NCI-H524 treated with DMSO at 0.1 percent for 48 hours (cell line): ENCODE measurements at regions not wholly inside any gene's neighbourhood (a gene's known extent, or its start where the extent isn't known, plus 50 kb on each side); places are given as distances from the start of the nearest gene placed in this dataset.

Experiments
- DNase-seq: peaks from one replicate; lab custom pipeline; 2025; lab: John Stamatoyannopoulos, UW

DNA sequence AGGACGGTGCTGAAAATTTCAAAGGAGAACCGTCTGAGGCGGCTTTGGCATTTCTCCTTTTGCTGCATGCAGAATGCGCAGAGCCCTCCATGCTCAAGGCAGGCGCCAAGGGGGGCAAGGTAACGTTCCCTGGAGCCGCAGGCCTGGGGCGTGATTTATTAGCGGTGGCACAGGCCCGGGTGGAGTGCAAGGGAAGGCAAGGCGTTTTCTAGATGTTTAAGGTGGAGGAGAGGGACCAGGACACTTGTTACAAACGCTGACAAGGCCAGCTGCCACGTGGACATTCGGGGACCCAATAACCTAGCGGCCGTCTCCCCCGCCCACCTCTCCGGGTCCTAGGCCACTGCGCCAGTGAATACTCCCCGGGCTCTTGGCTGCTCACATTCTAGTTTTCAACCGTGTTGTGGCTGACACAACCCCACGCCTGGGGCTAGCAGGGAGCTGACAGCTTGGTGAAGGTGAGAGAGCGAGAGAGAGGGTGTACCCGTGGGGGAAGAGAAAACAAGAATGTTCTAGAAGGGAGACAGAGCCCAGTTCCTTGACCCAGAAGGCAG is 250.1 kb downstream of the C16orf95 start:
- DNase-seq: no peak

DNA sequence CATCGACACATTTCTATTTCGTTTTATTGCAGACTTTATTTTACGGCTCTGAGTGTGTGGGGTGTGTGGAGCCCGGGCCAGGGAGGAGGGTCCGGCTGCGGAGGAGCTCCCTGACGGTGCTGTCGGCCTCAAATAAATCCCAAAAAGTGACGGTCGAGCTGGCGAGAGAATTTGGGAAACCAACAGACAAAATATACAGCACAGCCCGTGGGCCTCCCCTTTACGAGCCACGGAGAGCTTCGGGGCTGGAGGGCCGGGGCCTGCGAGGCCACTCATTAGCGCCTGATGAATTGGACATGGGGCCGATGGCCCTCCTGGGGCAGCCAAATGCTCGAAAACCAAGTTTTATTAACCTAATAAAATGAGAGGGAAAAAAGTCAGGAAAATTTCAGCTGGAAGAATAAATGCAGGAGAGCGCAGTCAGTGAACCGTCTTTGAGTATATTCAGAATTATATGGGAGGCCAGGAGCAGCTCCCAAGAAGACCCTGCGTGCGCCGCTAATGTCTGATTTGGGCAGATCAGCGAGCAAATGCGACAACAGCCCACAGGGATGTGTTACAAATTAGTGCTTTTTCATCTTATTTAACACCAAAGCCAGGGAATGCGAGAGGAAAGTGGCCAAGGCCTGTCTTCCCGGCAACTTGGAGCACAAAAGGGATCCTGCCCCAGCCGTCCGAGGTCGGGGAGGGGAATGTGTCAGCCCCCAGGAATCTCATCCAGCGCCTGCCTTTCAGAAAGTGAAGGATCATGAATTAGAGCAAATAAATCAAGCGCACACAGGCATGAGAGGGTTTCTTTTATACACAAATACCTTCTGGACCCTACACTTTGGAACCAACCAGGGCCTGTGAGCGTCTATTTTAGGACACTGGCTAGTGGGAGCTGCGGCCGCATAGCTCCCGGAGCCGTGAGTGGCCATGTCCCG is 249.1 kb downstream of the C16orf95 start:
- no peak for DNase-seq

DNA sequence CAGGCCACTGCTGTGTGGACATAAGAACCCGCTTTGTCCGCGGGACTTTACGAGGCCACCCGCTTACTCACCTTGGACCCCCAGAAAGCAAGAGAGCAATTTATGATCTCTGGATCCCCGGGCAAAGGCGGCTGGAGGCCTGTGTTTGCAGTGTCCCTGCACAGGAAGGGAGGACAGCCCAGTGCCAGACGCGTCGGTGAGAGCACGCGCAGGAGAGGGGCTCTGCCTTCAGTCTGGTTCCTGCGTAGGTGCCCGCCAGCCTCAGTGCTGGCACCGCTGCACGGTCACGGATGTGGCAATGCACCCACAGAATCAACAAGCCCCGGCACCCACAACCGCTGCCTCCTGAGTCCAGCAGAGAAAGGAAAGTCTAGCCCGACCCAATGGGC is 248.4 kb downstream of the C16orf95 start:
- DNase-seq: no peak

DNA sequence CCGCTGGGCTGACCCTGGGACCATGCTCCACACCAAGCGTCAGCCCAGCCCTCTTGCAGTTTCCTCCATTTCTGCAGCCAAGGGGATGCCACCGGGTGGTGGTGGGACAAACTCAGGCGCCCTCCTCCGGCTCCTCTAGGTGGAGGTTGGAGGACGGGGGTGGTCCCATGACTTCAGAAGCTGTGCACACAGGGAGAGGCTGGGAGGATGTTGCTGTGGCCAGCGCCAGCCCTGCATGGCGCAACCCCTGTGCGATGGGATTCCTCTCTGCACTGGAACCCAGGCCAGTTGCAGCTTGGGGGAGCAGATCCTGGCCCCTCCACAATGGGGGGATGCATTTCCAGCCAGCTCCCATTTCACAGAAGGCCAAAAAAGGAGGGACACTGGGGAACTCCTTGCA is 246.5 kb downstream of the C16orf95 start:
- no peak for DNase-seq

DNA sequence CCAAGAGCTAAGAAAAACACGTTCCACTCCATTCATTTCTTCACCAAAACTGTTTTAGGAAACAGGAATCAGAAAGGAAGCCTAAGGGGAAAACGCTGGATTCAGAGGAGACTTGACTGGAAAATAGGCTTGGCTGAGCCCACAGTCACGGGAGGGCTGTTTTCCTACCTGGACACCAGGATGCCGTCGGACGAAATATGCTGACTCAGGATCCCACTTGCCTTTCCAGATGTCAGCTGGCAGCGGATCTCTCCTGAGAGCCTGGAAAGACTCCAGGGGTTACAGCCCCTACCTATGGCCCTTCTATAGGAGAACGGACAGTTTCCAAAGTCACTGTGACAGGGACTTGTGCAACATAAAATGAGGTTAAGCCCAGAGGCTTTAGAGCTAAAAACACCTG is 245.1 kb downstream of the C16orf95 start:
- no peak for DNase-seq

DNA sequence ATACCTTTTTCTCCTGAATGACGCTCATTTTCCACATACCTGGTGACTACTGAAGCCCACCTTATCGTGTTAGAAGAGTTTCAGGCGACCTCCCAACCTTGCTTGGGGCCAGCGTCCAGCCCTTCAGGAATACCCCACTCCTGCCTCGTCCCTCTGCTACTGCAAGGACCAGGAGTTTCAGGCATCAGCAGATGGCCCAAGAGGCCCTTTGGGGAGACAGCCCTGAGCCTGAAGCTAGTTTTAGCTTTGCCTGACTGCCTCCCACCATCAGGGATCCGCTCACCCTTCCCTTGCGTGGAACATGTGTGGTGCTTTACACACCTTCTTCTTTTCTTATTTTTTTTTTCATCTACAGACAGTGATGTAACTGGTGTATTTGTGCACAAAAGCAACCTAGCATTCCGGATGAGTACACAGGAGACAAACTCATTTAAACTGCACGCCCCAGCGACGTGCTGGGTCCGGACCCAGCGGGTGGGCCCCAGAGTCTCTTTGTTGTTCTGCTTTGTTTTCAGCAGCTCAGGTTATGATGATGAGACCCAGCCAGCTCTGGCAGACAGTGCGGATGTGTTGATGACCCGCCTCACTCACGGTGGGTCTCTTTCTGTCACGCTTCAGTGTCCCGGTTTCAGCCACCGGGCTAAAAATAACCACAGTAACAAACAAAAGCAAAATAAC is 242.4 kb downstream of the C16orf95 start:
- no peak for DNase-seq

DNA sequence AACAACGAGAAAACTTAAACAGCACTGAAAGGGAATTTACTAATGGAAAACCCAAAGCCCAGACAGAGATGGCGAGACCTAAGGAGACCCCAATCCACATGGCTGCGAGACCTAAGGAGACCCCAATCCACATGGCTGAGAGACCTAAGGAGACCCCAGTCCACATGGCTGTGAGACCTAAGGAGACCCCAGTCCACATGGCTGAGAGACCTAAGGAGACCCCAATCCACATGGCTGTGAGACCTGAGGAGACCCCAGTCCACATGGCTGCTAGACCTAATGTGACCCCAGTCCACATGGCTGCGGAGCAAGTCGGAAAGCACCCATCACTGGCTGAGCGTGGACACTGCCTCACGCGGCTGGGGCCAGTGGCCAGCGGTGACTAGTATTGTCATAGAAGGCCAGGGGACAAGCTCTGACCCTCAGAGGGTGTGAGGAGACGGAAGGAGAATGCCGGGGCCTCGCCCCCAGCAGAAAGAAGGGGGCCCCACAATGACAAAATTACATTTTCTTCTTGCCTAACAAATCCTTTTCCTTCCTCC is 241.8 kb downstream of the C16orf95 start:
- DNase-seq: no peak

DNA sequence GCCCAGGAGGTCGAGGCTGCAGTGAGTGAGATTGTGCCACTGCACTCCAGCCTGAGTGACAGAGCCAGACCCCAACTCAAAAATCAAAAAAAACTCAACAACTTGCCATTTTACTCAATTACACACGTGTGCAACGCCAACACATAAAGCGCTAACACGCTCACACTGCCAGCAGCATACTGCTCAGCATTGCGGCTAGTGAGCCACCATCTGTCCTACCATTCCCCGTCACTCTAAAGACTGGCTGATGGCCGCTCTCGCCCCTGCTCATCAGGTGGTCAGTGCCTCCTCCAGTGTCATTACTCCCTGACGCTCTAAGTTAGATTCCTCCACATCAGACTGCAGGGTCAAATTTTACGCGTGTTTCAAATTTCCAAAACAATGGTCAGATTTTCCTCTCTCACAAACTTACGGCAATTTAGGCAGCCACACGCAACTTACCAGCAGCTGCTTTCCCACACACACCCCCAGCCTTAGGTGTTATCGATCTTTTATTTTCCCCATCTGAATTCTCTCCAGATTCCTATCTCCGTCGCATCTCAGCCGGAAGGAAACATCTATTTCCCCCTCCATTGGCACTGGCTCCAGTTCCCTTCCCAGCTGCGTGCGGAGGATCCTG is 240.8 kb downstream of the C16orf95 start:
- DNase-seq: no peak

DNA sequence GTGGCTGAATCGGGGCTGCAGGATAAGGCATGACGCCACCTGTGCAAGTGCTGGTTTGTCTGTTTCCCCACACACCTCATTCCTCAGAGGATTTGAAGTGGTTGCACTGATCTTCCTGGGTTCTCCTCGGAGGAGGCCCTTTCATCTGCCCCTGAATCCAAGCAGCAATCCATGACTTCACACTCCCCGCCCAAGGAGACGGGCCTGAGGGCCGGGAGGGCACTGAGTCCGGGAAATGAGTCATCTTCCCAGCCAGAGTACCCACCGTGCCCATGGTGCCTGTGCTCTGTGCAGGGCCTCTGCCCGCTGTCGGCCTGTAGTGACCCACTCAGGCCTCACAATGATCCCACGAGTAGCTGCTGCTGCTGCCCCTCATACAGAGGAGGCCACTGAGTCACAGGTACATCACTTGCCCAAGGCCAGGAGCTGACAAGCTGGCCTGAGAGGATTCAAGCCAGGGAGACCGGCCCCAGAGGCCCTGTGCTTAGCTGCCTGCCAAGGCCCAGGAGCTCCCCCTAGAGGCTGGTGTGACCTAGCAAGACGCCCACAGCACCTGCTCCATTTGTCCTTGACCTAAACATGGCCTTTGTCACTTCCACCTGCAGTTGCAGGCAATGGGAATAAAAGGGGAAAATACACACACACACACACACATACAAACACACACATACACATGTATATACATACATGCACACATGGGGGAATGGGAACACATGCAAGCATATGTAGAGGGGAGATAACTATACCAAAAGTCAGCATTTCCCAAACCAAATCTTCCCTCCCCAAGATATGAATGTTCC is 240.0 kb downstream of the C16orf95 start:
- peak; percentile 1 for DNase-seq

DNA sequence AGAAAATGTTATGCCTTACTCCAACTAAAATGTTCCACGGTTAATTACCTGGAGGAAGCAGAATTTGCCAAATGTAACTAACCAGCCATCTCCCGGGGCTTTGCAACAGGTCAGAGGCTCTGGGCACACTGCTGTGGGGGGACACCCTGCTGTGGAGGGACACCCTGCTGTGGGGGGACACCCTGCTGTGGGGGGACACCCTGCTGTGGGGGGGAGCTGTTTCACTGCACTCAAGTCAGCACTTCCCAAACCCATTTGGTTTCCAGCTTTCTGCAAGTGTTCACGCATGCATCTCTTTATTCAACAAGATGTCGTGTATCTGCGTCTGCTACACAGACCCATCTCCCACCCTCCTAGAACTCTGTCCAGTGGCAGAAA is 239.5 kb downstream of the C16orf95 start:
- no peak for DNase-seq

DNA sequence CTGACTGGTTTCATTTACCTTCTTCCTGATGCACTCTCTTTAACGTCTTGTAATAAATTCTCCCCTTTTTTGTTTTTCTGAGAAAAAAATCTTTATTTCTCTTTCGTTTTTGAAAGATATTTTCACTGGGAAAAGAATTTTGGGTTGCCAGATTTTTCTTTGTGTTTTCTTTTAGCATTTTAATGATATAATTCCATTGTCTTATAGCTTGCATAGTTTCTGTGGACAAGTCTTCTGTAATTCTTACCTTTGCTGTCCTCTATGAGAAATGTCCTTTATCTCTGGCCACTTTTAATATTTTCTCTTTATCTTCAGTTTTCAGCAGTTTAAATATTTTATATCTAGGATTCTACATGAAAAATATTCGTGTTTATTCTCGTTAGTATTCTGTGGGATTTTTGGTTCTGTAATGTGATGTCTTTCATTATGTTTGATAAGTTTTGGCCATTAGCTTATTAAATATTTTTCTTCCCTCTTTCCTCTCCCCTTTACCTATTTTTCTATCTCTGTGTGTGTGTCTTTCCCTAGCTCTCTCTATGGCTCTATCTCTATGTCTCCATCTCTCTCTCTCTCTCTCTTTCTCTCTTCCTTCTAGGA is 236.5 kb downstream of the C16orf95 start:
- DNase-seq: no peak

DNA sequence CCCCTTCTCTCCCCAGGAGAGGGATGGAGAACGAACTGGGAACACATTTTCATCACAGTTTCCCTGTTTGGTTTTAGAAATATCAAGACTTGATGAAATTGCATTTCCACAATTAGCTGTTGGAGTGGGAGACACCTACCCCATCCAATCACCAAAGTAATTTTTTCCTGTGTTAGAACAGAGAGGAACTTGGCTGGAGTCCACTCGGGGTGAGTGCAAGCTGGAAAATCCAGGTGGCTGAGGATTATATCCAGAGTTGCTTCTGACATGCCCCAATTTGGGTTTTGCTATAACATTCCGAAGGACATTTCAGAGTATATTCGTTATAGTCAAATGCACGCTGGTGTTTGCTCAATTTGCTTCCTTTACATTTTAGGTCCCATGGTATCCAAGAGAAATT is 231.8 kb downstream of the C16orf95 start:
- no peak for DNase-seq

DNA sequence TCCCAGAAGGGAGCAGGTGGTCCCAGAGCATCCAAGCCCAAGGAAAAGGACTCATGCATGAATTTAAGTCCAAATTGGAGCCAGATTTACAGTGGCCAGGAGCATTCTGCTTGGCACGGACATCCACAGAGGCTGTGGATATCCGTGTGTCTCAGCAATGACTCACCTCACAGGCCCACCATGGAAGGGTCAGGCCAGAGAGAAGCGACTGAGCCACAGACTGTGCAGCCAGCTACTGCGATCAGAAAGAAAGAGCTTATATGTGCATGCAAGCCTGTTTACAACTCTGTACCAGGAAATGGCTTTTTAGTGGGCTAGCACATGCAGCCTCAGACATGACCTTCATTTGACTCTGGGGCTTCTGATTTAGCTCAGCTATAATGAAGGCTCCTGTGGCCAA is 231.0 kb downstream of the C16orf95 start:
- DNase-seq: no peak

DNA sequence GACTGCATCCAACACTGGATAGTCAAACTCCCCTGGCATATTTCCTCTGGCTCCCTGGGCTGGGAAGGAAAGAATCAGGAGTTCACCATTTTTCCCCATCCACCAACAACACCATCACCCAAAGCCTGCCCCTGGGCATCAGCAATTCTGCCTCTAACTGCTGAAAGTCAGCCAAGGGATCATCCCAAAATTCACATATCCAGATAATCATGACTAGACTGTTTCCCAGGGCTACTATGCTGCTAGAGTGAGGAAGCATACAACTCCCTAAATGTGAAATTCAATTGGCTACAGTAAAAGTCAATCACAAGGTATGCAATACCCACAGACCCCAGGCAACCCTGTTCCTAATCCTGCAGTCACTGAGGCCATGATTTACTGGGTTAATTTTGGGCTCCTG is 230.6 kb downstream of the C16orf95 start:
- DNase-seq: no peak

DNA sequence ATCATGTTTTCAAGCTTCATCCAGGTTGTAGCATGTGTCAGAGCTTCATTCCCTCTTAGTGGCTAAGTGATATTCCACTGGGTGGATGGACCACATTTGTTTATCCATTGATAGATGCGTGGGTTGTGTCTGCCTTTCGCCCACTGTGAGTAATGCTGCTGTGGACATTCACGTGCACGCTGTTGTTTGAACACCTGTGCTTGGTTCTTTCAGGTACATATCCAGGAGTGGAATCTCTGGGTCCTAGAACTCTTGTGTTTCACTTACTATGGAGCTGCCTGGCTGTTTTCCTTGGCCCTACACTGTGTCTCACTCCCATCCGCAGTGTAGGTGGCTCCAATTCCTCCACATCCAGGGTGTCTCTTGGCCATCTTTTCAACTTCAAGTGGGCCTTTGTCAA is 224.2 kb downstream of the C16orf95 start:
- DNase-seq: no peak

DNA sequence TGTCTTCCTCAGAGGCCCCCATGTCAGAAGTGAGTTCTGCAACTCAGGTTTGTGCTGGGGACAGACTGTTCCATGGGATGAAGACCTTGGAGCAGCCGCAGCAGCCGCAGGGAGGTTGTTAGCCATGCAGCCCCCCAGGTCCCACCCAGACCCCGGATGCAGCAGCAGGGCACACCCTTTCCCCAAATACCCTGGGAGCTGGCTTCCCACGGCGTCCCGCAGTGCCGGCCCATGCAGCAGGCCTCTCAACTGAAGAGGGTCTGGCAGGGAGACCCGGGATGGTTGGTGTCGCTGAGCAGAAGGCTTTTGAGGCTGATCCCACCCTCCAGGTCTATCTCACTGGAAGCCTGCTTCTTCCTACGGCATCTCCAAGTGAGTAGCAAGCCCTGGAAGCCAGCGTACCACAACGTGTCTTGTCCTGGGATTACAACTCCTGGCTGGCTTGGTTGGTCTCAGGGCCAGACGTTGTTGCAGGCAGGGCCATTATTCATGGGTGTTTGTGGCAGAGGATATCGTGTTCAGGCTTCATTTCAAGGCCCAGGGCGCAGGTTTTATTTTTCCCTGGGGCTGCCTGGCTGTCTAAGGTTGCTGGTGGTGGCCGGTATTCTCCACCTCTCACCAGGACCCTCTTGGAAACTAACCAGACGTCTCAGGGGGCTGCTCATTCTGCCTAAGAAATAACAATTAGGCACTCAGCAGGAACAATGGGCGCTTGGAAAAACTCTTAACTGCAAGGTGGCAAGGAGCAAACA is 223.2 kb downstream of the C16orf95 start:
- DNase-seq: no peak

DNA sequence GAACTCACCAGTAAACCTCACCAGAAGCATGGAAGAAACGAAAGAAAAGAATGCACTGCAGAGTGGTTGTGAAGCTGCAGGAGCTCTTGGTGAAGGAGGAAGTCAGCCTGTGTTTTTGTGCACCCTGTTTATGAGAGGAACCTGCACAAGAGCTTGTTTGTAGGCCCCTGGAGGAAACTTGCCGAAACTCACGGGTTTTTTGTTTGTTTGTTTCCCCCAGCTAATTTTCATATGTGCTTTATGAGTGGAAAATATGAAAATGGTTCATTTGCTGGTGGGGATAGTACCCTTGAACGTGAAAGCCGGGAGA is 222.7 kb downstream of the C16orf95 start:
- no peak for DNase-seq

DNA sequence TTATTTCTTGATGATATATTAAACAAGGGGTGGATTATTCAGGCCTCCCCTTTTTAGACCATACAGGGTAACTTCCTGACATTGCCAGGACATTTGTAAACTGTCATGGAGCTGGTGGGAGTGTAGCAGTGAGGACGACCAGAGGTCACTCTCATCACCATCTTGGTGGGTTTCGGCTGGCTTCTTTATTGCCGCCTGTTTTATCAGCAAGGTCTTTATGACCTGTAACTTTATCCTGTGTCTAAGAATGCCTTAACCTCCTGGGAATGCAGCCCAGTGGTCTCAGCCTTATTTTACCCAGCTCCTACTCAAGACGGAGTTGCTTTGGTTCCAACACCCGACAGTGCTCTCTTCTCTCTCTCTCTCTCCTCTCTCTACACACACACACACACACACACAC is 221.9 kb downstream of the C16orf95 start:
- DNase-seq: no peak

DNA sequence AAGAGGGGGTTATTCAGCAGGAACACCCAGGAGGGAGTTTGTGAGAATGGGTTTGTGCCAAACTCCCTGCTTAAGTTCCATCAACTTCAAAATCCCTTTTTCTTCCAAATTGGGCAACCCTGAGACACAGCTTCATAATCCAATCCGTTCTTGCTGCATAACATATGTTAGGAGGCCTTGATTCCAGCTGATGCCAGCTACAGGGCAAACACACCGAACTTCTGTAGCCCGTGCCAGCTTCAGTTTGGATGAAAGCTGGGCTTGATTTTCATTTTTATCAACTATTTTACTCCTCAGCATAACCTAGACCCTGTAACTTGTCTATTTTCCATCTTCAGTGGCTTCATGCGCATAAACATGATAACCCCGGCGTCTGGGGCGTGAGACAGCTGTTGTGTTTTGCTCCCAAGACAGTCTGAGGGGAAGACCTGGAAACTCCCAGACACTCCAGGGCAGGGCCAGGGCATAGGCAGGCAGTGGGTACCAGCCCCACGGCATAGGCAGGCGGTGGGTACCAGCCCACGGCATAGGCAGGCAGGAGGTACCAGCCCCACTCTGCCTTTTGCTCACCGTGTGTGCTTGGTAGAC is 220.4 kb downstream of the C16orf95 start:
- no peak for DNase-seq

DNA sequence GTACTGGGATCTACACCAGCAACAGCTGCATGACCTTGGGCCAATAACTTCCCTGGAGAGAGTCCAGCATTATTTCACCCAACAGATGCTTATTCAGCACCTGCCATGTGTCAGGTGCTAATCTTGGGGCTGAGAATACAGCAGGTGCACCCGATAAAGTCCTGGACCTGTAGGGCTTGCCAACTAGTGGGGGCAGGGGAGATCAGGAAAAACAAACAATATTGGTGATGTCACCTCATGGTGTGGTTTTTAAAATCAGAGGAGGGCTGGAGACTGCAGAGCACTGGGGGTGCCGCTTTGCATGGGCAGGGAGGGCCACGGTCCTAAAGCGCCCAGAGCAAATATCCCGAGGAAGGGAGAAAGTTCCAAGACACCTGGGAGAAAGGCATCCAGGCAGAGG is 218.8 kb downstream of the C16orf95 start:
- no peak for DNase-seq
